Myocyte (in vitro differentiated cells): ENCODE measurements at regions not wholly inside any gene's neighbourhood (a gene's known extent, or its start where the extent isn't known, plus 50 kb on each side); places are given as distances from the start of the nearest gene placed in this dataset.
"Not testable (repeated sequence)": the region's sequence is repeated elsewhere in the genome, so short reads cannot be mapped to it uniquely, and the experiment has no call there.

Experiments used
- DNase-seq: peaks from one replicate; pipeline ENCODE4 v3.0.0-alpha.2; 2012; ENCODE audit warnings: low read depth

DNA sequence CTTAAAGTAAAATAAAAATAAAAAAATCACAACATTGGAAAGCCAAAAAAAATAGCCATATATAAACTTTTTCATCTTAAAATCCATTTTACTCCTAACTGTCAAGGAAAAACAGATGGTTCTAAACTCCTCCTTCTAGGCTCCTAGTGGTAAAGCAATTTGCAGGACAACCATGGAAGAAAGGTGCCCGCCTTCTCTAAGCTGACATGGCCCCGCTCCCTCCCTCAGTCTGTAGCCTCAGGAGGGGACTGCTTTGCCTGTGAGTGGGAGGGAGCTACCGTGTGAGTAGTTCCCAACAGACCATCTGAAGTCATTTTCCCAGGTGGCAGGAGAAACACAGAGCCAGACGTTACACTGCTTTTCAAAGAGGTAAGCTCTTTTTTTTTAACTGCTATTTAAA, 336.2 kb upstream of the FAT1 start:
- no peak for DNase-seq

- DNase-seq: no peak
Observed at GRCh38 chr4:187060551-187060950, 336.9 kb upstream of the FAT1 start.

DNA sequence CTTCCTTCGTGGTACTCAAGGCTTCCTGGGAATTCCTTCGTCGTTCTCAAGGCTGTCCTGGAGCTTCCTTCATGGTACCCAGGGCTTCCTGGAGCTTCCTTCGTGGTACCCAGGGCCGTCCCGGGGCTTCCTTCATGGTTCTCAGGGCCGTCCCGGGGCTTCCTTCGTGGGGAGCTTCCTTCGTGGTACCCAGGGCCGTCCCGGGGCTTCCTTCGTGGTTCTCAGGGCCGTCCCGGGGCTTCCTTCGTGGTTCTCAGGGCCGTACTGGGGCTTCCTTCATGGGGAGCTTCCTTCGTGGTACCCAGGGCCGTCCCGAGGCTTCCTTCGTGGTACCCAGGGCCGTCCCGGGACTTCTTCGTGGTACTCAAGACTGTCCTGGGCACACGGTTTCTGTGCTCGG, 339.6 kb upstream of the FAT1 start:
- no peak for DNase-seq

DNA sequence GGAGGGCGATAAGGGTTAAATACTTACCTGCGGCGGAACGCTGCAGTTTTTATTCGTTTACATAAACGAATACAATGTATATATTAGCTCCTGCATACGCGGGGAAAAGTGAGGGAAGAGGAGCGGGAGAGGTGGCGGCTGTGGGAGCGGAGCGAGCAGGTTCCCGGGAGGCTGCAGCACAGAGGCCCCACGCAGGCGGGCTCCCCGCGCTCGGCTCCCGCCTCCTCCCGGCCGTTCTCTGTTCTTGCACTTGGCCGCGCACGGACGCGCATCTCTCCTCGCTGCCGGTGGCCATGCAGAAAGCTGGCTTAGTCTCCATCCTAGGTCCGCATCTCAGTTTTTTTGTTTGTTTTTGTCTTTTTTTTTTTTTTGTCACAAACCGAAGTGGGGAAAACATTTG, 340.4 kb upstream of the FAT1 start:
- DNase-seq: no peak

DNA sequence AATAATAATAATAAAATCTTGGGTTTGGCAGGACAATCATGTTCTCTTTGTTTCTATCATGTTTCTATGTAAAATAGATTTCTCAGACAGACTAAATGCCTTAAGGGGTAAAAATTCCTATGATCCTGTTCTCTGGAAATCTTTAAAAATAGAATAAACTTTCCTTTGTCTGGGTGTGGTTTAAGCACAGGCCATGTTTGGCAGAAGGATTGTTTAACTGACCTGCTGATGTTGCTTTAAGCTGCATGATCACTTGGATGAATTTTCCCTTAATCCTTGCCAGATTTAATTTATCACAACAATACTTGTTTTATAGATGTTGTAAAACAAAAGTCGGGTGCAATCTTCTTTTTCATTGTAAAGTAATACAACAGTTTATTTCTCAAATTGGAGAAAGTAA, 341.7 kb upstream of the FAT1 start:
- no peak for DNase-seq

DNA sequence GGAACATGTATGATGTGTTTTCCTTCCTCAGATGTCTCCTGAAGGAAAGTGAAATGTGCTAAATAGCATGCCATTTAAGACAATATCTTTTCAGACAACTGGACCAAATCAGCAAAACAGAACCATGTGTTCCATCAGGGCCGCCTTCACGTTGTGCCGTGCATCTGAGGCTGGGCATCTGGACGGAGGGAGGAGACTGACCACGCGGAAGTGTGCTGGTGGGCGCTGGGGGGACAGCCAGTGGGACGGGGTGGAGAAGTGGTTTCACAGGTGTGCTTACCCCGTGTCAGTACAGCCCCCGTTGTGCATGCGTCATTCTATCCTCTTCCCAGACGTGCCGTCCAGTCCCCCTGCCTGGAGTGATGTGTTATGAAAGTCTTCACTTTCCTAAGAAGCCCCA, 342.1 kb upstream of the FAT1 start:
- no peak for DNase-seq

- no peak for DNase-seq
Observed at GRCh38 chr4:187069398-187069797, 345.7 kb upstream of the FAT1 start.

DNA sequence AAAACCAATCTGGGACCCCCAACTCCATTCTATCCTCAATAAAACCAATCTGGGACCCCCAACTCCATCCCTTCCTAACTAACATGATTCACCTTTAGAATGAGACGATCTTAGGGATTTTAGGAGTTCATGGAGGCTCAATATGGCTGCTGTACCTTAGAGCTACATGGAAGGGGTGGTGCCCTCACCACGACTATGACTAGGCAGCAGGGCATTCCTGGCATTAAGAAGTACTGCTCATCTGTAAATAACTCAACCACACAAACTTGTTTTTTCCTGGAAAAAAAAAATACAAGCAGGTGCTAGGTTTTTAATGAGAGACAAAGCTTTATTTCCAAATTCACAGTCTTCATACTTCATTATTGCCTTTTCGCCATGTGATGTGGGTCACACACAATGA, 346.5 kb upstream of the FAT1 start:
- peak; percentile 3 for DNase-seq

DNA sequence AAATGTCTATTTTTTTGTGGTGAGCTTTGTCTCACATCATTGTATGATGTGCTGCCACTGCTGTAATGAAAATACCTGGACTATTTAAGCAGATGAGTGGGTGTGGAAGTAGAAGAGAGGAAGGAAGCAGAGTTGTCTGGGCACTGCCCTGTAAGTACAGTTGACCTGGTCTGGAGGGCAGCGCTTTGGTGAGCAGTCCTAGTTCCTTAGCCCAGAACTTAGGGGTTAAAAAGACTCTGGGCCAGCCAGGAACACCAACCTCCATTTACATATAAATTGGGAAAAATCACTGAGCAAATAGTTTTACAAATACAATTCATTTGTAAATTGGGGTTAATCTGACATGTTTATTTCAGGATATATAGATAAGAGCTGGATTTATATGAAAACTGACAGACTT, 347.1 kb upstream of the FAT1 start:
- DNase-seq: no peak

GRCh38 chr4:187071946-187072600, 348.4 kb upstream of the FAT1 start:
- DNase-seq: peak; percentile 85

GRCh38 chr4:187073820-187074219, 350.2 kb upstream of the FAT1 start:
- no peak for DNase-seq

DNA sequence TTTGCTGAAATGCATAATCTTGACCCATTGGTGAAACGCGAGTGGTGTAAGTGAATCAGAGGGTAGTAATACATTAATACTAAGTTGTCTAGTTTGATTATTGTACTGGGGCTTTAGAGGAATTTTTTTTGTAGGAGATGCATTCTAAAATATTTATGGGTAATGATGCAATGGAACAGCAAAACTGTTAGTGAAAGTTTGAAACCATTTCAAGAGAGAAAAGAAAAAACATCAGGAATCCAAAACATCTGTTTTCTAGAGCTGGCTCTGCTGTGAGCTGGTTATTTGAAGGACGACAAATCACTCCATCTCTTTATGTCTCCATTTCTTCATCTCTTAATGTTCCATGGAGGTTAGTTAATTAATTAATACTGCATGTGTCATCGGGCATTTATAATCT, 351.9 kb upstream of the FAT1 start:
- no peak for DNase-seq

DNA sequence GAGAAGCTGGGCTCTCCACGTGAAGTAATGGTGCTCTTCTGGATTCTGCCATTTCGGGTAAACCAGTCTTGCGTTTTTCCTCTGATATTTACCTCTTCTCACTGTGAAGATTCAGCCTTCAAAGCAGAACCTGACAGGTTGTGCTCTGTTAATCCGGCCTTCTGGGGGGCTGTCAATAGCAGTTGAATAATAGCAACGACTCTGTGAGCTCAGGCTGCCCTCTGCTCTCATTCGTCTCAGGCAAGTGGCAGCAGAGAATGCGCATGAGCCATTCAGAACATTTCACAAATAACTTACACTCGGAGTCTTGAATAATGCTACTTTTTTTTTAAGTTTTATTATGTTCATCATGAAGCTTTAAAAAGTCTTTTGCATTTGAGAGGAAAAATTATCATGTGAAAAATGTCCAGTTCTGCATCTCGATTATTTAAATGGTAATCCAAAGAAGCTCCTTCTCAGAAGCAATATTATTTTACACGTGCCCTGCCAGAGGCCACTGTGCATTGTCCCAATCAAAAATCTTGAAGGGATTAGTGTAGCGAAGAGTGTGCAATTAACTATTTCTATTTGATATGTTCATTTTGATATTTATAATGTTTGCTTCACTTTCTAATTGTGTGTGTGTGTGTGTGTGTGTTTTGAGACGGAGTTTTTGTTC, 354.2 kb upstream of the FAT1 start:
- no peak for DNase-seq

- DNase-seq: no peak
Observed at GRCh38 chr4:187084701-187085100, 361.0 kb upstream of the FAT1 start.

DNA sequence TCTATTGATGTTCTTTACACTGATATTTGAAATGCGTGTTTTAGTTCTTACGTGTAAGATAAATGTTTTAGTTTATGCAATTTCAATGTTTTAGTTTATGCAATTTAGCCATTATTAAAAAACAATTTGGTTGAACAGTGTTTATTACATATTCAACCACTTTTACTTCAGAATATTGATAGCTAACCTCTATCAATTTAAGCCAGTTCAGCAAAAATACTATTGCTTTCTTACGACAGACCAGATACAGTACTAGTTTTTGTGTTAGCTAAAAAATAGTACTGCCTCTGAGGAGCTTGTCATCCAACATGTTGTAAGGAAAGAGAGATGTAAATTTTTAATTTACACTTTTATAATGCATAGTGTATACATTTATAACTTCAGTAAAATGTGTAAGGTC, 361.7 kb upstream of the FAT1 start:
- no peak for DNase-seq

DNA sequence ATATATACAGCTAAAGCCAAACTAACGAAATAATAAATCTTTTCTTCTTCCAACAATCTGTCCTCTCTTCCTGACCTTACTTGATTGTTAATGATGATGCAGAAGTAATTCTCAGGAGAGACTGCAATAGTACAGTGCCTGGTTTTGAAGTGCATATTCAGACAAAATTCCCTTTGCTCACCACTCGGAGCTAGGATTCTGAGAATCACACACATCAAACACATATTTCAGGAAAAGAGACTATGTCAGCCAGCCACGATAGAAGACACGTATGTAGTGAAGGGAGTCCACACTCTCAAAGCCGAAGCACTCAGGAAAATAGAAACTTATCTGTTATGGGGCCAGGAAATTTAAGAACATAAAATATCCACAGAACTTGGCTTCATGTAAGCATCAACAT, 362.5 kb upstream of the FAT1 start:
- no peak for DNase-seq

DNA sequence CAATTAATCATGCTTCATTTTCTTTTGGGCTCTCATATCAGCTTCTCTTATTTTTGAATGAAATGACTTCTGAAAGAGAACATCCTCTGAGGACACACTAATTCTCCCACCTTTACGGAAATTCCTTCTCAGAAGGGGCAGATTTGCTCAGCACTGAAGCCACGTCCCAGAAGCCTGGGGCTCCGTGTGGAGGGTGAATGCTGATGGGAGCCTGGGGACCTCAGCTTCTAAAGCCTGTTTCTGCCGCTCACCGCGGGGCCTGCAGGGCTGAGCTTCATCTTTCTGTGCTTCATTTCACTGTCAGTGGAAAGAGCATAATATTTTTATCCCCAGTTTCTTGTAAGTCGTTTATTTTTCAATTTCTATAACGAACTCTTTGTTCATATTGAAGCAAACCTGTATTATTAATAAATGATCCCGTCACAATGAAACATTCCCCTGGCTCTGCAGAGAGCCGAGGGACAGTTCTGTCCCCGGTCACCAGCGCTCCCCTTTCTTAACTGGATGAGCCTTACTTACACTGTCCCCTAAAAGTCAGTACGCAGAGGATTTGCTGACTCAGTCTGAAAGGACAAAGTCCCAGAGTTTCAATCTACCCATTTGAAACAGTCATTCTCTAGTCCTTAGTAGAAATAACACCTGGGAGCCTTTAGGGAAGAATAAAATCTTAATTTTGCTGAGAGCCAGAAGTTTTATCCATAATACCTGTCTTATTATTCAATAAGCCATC, 364.6 kb upstream of the FAT1 start:
- DNase-seq: no peak

DNA sequence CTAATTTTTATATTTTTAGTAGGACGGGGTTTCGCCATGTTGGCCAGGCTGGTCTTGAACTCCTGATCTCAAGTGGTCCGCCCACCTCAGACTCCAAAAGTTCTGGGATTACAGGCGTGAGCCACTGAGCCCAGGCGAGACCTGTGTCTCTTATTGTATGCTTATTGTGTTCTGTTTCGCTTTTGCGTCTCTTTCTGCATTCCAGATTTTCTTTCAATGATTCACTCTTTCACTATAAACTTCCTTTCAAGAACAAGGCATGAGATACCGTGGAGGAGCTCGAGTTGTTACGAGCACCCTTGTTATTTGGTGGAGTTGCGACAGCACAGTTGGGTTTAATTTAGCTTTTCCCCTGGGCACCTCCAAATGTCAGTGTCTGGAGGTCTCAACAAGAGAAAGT, 366.7 kb upstream of the FAT1 start:
- DNase-seq: no peak

- DNase-seq: not testable (repeated sequence)
Observed at GRCh38 chr4:187090832-187091231, 367.2 kb upstream of the FAT1 start.

DNA sequence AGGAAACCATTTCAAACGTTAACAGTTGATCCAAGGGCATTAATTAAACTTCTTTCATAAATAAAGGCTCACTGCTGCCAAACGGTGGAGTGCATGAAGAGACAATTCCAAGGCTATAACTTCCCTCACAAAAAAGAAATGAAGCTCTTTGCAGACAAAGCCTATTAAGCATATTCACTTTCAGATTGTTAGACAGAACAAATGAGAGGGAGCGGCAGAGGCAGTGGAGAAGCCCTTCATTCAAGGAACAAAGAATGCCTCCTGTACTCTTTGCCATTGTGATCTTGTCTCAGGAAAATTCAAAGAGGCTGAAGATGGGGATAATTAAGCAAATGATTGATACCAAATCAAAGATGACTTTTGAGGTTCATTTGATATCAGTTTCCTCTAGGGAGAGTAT, 370.5 kb upstream of the FAT1 start:
- DNase-seq: no peak

- DNase-seq: no peak
Observed at GRCh38 chr4:187098429-187098828, 374.8 kb upstream of the FAT1 start.

DNA sequence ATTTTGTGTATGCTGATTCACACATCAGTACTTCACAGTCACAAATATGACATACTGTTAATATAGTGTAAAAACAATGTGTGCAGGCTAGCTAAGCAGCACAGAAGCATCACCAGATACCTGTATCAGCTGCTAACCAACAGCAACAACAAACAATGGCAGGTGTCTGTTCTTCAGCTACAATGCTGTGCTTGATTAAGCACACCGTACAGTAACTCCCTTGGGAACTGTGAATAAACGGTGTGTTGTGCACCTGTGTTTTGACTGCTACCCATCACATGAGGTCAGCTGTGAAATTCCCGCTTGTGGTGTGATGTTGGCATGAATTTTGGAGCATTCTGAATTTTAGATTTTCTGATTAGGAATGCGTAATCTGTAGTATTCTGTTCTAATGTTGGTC, 379.7 kb upstream of the FAT1 start:
- peak; percentile 12 for DNase-seq

DNA sequence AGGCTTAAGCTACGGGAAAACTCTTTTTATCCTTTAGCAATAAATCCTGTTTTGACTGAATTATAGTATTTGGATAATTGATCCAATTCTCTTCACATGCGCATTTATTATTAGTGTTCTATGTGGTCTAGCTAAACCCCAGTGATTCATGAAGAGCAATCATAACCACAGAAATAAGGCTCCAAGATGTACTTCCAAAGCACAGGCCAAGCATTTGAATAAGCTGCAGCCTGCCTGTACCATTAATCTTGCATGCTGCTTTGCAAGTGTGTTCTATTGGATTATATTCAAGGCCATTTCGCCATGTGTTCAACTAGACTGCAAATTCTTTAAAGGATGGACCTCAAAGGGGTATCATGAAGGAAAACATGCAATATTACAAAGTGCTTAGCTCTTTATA, 385.2 kb upstream of the FAT1 start:
- DNase-seq: peak; percentile 13
